GM13977 (cell line): ENCODE measurements at regions not wholly inside any gene's neighbourhood (a gene's known extent, or its start where the extent isn't known, plus 50 kb on each side); places are given as distances from the start of the nearest gene placed in this dataset.

ENCODE experiments used
- DNase-seq: peaks from one replicate; pipeline ENCODE4 v3.0.0; 2012; ENCODE audit warnings: low spot score
- in situ Hi-C: fragments of 300-500 bp; cut with MboI; formaldehyde crosslinking; loops from one replicate; pipeline ENCODE4 v1.12.0; 2022; ENCODE audit warnings: low sequenced_read_pairs, low pct_unique_long_range_greater_than_20kb, mixed read lengths, inconsistent platforms; ENCODE audit not compliant: unreplicated experiment
- TF ChIP-seq, protein P1 (sequence below): IDR thresholded peaks from 2 replicates; pipeline ENCODE4 v1.5.1; 2012; ENCODE audit warnings: mild to moderate bottlenecking, control low read depth; ENCODE audit not compliant: insufficient read depth; ENCODE audit errors: extremely low read depth, missing control alignments

DNA sequence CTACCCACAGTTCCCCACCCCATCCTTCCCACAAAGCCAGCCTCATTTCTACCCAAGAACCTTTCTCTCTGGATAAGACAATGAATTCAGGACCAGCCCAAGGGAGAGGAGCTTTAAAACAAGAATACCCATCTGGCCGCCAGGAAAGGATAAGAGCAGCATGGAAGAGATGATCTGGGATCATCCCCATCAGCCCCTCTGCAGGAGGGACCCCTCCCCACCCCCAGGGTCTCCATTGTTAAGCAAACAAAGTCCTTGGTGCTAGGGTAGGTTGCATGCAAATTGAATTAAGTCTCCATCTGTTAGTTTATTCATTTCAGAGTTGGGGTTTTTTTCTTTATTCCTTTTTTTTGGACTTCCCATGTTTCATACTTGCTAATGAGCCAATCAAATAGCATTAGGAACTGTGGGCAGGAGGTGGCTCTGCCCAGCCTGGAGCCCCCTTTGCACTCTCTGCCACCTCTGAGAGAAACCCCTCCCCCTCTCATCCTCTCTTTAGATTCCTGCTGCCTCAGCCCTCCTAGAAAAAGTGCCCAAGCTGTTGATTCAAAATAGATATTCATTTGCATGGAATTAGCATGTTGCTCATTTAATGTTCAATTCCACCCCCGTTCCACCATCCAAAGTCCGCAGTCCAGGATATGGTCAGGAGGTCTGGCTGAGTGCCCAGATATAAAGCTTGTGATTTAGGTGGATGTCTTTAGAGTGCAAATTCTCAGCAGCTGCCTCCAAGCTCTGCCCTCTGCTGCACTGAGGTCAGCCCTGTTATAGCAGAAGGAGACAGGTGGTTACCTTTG, 138.5 kb upstream of the NCAM1 start:
- in situ Hi-C loops = no loop called here
- DNase-seq = no peak
- TF ChIP-seq, protein P1, sequence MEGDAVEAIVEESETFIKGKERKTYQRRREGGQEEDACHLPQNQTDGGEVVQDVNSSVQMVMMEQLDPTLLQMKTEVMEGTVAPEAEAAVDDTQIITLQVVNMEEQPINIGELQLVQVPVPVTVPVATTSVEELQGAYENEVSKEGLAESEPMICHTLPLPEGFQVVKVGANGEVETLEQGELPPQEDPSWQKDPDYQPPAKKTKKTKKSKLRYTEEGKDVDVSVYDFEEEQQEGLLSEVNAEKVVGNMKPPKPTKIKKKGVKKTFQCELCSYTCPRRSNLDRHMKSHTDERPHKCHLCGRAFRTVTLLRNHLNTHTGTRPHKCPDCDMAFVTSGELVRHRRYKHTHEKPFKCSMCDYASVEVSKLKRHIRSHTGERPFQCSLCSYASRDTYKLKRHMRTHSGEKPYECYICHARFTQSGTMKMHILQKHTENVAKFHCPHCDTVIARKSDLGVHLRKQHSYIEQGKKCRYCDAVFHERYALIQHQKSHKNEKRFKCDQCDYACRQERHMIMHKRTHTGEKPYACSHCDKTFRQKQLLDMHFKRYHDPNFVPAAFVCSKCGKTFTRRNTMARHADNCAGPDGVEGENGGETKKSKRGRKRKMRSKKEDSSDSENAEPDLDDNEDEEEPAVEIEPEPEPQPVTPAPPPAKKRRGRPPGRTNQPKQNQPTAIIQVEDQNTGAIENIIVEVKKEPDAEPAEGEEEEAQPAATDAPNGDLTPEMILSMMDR = no peak

DNA sequence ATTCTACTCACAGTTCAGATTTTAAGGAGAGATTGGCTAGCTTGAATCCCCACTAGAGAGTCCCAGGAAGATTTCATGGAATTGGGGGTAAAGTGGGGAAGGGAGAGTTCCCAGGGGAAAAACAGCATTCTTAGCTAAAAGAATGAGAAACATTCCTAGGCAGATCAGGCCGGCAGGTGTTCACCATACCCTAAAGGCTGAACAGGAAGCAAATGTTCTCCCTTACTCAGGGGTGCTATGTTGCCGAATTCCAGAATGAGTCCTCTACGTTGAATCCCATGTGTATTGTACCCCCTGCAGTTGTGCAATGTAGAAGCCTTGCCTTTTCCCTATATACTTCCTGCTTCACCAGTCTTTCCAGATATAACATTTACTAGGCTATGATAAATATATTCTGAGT, 135.2 kb upstream of the NCAM1 start:
- DNase-seq = no peak
- TF ChIP-seq, protein P1 = no peak
- in situ Hi-C loops = no loop called here

- in situ Hi-C loops = no loop called here
Observed at GRCh38 chr11:112826788-112827187, 134.4 kb upstream of the NCAM1 start.

DNA sequence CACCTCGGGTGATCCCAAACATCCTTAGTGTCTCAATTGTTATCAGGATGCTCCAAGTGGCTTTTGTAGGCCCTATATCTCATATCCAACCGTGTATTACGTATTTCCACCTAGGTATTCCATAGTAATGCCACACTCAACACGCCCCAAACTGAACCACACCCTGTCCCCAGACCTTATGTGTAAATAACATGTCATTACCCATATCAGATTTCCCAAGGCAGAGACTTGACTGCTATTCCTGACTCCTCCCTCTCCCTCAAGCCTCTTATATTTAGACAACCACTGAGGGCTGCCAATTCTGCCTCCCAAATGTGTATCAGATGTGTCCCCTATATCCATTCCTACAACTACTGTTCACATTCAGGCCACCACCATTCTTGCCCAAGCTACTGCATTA, 132.8 kb upstream of the NCAM1 start:
- in situ Hi-C loops = no loop called here
- TF ChIP-seq, protein P1 = no peak
- DNase-seq = no peak

More at GRCh38 chr11:112826788-112827187, 134.4 kb upstream of the NCAM1 start:
- DNase-seq = no peak
- TF ChIP-seq, protein P1 = no peak

DNA sequence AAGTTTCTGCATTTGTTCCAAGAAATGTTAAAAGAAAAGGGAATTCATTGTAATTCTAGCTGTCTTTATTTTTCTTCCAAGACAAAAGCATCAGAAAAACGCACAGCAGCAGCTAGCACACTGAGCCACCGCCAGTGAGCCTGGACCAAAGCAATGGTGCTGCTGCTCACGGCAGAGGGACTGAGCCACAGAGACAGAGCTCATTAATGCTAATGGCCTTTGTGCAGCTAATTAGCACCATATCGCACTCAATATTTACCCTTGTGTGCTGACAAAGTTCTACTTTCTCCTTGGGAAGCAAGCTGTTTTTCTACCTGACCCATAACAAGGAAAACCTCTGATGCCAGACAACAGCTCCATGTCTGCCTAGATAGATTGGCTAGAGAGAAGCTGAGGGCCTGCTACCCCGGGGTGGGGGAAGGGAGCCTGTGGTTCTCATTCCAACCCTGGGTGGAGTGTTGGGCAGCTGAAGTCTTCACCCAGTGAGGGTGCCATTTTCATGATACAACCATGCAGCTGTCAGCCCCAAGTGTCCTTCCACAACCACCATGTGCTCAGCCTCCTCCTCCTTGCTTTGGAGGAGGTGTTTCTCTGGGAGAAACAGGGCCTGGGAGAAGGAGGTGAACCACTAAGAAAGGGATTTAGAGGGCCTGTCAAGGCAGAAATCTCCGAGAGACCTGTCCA, 131.1 kb upstream of the NCAM1 start:
- TF ChIP-seq, protein P1 = no peak
- no peak for DNase-seq
- in situ Hi-C loops = no loop called here

DNA sequence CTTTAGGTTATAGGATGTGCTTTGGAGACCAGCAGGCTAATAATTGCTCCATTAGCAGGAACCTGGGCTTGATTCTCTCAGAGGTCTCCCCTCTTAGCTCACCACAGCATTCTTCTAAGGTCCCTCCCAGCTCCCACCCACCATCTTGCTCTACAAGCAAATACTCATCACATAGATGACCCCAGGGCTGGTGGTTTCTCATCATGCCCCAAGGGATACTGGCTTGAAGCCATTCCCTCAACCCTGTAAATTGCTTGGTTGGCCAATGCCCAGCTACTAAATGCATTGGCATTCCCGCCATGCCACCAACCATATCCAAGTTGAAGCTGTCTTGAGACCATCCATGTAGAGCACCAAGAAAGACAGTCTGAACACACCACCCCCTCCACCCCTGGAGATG, 130.2 kb upstream of the NCAM1 start:
- in situ Hi-C loops = no loop called here
- TF ChIP-seq, protein P1 = no peak
- no peak for DNase-seq
